Heart right ventricle (tissue), 16 donors: ENCODE measurements at regions not wholly inside any gene's neighbourhood (a gene's known extent, or its start where the extent isn't known, plus 50 kb on each side); places are given as distances from the start of the nearest gene placed in this dataset.
"Not testable (repeated sequence)": the region's sequence is repeated elsewhere in the genome, so short reads cannot be mapped to it uniquely, and the experiment has no call there.

ENCODE experiments used
- ATAC-seq, 8 donors: fragments of 200-7000 bp; cut with Tn5 transposase; one replicate each; pipeline ENCODE4 v1.9.1; 2020; ENCODE audit warnings: mild to moderate bottlenecking in 8 of 8, moderate library complexity in 8 of 8, moderate number of reproducible peaks in 1 of 8
- DNase-seq, 2 donors: peaks; one replicate each; pipeline ENCODE4 v3.0.0-alpha.2; 2020
- H3K27ac ChIP-seq, 10 donors: fragments of 200-600 bp; sonication (generic) in 2 of 10; one replicate each; pipeline versions ENCODE4 v1.5.0 to v1.8.0; 2020 to 2022; ENCODE audit warnings: mild to moderate bottlenecking in 3 of 10
- H3K27me3 ChIP-seq, 7 donors: fragments of 200-600 bp; one replicate each; pipeline ENCODE4 v1.8.0; 2021 to 2022; ENCODE audit warnings: mild to moderate bottlenecking in 2 of 7
- H3K36me3 ChIP-seq, 9 donors: fragments of 200-600 bp; sonication (generic) in 1 of 9; one replicate each; pipeline versions ENCODE4 v1.5.0 to v1.8.0; 2020 to 2022; ENCODE audit warnings: mild to moderate bottlenecking in 2 of 9
- H3K4me1 ChIP-seq, 9 donors: fragments of 200-600 bp; sonication (generic) in 1 of 9; one replicate each; pipeline versions ENCODE4 v1.5.0 to v1.8.0; 2020 to 2022; ENCODE audit warnings: mild to moderate bottlenecking in 4 of 9
- H3K4me3 ChIP-seq, 10 donors: fragments of 200-600 bp; sonication (generic) in 2 of 10; one replicate each; pipeline versions ENCODE4 v1.5.0 to v1.8.0; 2020 to 2022; ENCODE audit warnings: mild to moderate bottlenecking in 7 of 10, moderate library complexity in 2 of 10
- H3K9me3 ChIP-seq, 11 donors: fragments of 200-600 bp in 10 of 11; sonication (generic) in 2 of 11; one replicate each; pipeline versions ENCODE4 v1.5.0 to v1.8.0; 2013 to 2022; ENCODE audit warnings: mild to moderate bottlenecking in 2 of 11, control low read depth in 1 of 11, moderate library complexity in 1 of 11
- WGBS, 2 donors: extraction: QIAGEN DNeasy Blood & Tissue Kit; methylation state at CpG; one replicate each; pipeline ENCODE4 v1.1.7; 2013; ENCODE audit warnings: inconsistent platforms in 1 of 2; 5-methylcytosine and 5-hydroxymethylcytosine counted together
- intact Hi-C, 10 donors: fragments of 100-400 bp; cut with DNase I; formaldehyde crosslinking; loops; one replicate each; pipeline versions ENCODE4 v1.11.1 to v1.14.2; 2022
- TF ChIP-seq, protein P1 (sequence below), 9 donors: fragments of 200-600 bp; sonication (generic) in 2 of 9; IDR thresholded peaks; one replicate each; pipeline versions ENCODE4 v1.5.0 to v1.8.0; 2021 to 2022; ENCODE audit warnings: antibody characterized with exemption in 9 of 9, mild to moderate bottlenecking in 5 of 9, moderate library complexity in 1 of 9
- donor health status: Arrhythmogenic right ventricular cardiomyopathy.
- donor health status: ischemic (EF 13 %, LVEDD 7.1; RV severe dilation, severe dysfunction).
- donor health status: healthy with polysubstance abuse.
- donor health status: DM: no; HTN: yes; CAD: no.
- donor health status: DM: no; HTN: no; CAD: no.
- donor health status: ischemic (EF 25% LVEDD 6.9; RV normal size, moderate dysfunction).
- donor health status: ischemic (EF 25% LVEDD 5.7; RV mildly dilated, moderate dysfunction).
- donor health status: healthy.
- donor health status: DM: yes; HTN: yes; CAD: no.
- donor health status: Ischemic cardiomyopathy.
- donor health status: ischemic (EF 35%, LVEDD 5.7; RV mildly dilated, moderate dysfunction).
- donor health status: nonischemic (EF 11% LVEDD 7.7; RV severe dilation, severe dysfunction).
- donor health status: DM: yes; HTN: yes; CAD: no.
- donor health status: PGD.
- donor health status: ischemic (EF 29% LVEDD 5.4; RV normal size, mild dysfunction).
- donor health status: nonischemic (EF 23%, LVEDD 6.1; RV moderate dilation, normal function).

DNA sequence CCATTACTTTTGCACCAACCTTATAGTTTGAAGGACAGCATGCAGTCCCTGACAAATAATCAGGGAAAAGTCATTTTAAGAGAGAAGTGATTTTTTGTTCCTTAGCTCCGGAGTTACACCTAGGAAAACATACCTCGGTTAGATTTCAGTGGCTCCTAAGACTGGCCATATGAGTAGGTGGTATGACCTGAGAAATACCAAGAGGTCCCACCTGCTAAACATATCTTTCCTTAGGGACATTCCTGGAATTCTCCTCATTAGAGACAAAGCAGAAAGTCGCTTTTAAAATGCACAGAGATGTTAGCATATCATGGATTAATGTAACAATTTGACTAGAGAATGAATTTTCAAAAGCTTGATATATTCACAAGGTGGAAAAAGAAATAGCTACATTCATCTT is 84.2 kb upstream of the RNPC3 start:
- Histone ChIP-seq H3K27me3 (no peaks in the 10 kb centered on the region), H3K36me3 (no peaks in the 10 kb centered on the region), H3K27ac (no peak overlapping the region), H3K9me3 (no peaks in the 10 kb centered on the region), H3K4me3 (no peak overlapping the region), H3K4me1 (no peaks in the 10 kb centered on the region)
- DNase-seq (no peak), ATAC-seq (no peak)
- TF ChIP-seq, protein P1, sequence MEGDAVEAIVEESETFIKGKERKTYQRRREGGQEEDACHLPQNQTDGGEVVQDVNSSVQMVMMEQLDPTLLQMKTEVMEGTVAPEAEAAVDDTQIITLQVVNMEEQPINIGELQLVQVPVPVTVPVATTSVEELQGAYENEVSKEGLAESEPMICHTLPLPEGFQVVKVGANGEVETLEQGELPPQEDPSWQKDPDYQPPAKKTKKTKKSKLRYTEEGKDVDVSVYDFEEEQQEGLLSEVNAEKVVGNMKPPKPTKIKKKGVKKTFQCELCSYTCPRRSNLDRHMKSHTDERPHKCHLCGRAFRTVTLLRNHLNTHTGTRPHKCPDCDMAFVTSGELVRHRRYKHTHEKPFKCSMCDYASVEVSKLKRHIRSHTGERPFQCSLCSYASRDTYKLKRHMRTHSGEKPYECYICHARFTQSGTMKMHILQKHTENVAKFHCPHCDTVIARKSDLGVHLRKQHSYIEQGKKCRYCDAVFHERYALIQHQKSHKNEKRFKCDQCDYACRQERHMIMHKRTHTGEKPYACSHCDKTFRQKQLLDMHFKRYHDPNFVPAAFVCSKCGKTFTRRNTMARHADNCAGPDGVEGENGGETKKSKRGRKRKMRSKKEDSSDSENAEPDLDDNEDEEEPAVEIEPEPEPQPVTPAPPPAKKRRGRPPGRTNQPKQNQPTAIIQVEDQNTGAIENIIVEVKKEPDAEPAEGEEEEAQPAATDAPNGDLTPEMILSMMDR (IDR thresholded peaks at IDR 0.05): no peak
- intact Hi-C loops: no loop called here
- 65 to 67% methylated on average over 3 of the region's 3 CpGs for WGBS, 2 donors

DNA sequence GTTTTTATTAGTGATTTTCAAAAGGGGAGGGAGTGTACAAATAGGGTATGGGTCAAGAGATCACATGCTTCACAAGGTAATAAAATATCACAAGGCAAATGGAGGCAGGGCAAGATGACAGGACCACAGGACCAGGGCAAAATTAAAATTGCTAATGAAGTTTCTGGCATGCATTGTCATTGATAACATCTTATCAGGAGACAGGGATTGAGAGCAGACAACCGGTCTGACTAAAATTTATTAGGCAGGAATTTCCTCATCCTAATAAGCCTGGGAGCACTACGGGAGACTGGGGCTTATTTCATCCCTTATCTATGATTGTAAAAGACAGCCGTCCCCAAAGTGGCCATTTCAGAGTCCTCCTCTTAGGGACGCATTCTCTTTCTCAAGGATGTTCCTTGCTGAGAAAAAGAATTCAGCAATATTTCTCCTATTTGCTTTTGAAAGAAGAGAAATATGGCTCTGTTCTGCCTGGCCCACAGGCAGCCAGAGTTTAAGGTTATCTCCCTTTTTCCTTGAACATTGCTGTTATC is 88.9 kb upstream of the RNPC3 start:
- H3K4me1 ChIP-seq, H3K27me3 ChIP-seq, H3K9me3 ChIP-seq, H3K4me3 ChIP-seq, ATAC-seq, H3K36me3 ChIP-seq, intact Hi-C loops, DNase-seq, H3K27ac ChIP-seq: not testable (repeated sequence)
- 67 to 69% methylated on average over 4 of the region's 4 CpGs for WGBS, 2 donors

DNA sequence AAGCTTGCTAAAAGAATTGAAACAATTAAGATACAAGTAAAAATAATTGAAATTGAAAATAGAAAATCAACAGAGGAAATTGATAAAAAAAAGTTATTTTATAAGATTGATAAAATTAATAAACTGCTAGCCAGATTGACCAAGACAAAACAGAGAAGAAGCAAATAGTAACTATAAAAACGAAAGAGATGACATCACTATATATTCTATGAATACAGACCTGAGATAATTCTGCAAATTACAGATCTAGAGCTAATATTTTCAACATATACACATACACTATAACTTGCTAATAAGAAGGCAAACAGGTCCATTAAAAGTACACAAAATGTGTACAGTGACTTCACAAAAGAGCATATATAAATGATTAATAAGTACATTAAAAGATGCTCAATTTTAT is 90.1 kb upstream of the RNPC3 start:
- intact Hi-C loops: no loop called here
- no peaks in the 10 kb centered on the region for H3K4me1 ChIP-seq
- 60 to 66% methylated on average over 1 of the region's 1 CpG for WGBS, 2 donors

DNA sequence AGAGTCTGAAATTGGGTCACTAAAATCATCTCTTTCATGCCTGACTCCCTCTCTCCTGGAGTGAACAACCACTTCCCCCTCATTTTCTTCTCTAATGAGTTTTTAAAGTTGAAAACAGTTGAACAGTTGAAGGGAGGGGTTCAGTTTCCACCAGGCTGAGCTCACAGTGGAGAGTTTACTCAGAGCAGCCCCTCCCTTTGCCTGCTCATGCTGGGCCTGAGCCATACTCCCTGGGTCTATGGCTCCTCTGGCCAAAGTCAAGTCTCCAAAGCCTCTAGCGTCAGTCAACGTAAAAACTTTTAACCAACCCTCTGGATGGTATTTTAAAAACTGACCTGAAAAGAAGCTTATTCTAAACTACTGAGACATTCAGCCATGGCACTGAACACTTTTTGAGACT is 100.8 kb upstream of the RNPC3 start:
- peaks cover 0 to 10% (median 0%) of the 10 kb centered on the region in 11 donors for H3K9me3 ChIP-seq
- H3K36me3 ChIP-seq: no peaks in the 10 kb centered on the region
- WGBS, 2 donors: 87 to 98% methylated on average over 2 of the region's 2 CpGs
- no peaks in the 10 kb centered on the region for H3K27me3 ChIP-seq
- no peaks in the 10 kb centered on the region for H3K4me1 ChIP-seq
- no peak overlapping the region for H3K27ac ChIP-seq
- TF ChIP-seq, protein P1 (IDR thresholded peaks at IDR 0.05): no peak
- intact Hi-C loops: no loop called here
- H3K4me3 ChIP-seq: no peak overlapping the region
- DNase-seq (no peak), ATAC-seq (no peak)

More for the DNA sequence above, 90.1 kb upstream of the RNPC3 start:
- Histone ChIP-seq H3K27me3 (no peaks in the 10 kb centered on the region), H3K4me3 (no peak overlapping the region), H3K36me3 (no peaks in the 10 kb centered on the region), H3K27ac (no peak overlapping the region), H3K9me3 (no peaks in the 10 kb centered on the region)
- no peak for ATAC-seq
- TF ChIP-seq, protein P1 (IDR thresholded peaks at IDR 0.05): no peak
- no peak for DNase-seq

DNA sequence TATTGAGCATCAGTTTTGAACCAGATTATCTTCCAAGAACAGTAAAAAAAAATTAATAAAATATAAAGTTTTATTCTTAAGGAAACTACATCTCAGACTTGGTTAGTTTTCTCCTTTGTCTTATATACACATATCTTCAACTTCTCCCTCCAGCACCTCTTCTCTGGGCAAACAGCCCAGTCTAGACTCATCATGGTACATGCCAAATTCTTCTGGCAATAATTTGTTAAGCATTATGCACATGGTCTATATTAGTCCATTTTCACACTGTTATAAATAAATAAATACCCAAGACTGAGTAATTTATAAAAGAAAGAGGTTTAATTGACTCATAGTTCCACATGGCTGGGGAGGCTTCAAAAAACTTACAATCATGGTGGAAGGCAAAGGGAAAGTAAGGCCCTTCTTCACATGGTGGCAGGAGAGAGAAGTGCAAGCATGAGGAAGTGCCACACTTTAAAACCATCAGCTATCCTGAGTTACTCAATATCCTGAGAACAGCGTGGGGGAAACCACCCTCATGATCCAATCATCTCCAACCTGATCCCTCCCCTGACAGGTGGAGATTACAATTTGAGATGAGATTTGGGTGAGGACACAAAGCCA is 108.7 kb upstream of the RNPC3 start:
- ATAC-seq: no peak

More for the DNA sequence above, 108.7 kb upstream of the RNPC3 start:
- Histone ChIP-seq H3K36me3 (no peaks in the 10 kb centered on the region), H3K9me3 (peaks cover 0 to under 1% (median 0%) of the 10 kb centered on the region in 11 donors), H3K4me1 (no peaks in the 10 kb centered on the region), H3K27ac (no peak overlapping the region), H3K4me3 (no peak overlapping the region), H3K27me3 (no peaks in the 10 kb centered on the region)
- intact Hi-C loops: no loop called here
- DNase-seq: no peak
- 41 to 62% methylated on average over 1 of the region's 1 CpG for WGBS, 2 donors
- TF ChIP-seq, protein P1 (IDR thresholded peaks at IDR 0.05): no peak
